GM12878 (cell line): ENCODE measurements at regions not wholly inside any gene's neighbourhood (a gene's known extent, or its start where the extent isn't known, plus 50 kb on each side); places are given as distances from the start of the nearest gene placed in this dataset.

ENCODE experiments used
- CEBPB ChIP-seq, 2 experiments: fragments of 150-350 bp in 1 of 2; IDR thresholded peaks; 2 replicates each; pipeline ENCODE4 v1.6.1; 2012 to 2014; ENCODE audit warnings: low read depth in 2 of 2, low read length in 2 of 2, borderline replicate concordance in 1 of 2, inconsistent platforms in 1 of 2
- EZH2 ChIP-seq: IDR thresholded peaks from 2 replicates; pipeline ENCODE4 v1.6.1; 2012; ENCODE audit warnings: low read depth, mild to moderate bottlenecking, control low read depth, inconsistent platforms, low read length, borderline replicate concordance; ENCODE audit not compliant: control insufficient read depth
- FOXM1 ChIP-seq: IDR thresholded peaks from 2 replicates; pipeline ENCODE4 v1.6.1; 2012; ENCODE audit warnings: low read depth, mild to moderate bottlenecking, inconsistent platforms, low read length, moderate library complexity
- JUNB ChIP-seq: IDR thresholded peaks from 2 replicates; pipeline ENCODE4 v1.6.1; 2016; ENCODE audit warnings: antibody characterized with exemption, mild to moderate bottlenecking
- PML ChIP-seq: IDR thresholded peaks from 2 replicates; pipeline ENCODE4 v1.6.1; 2012; ENCODE audit warnings: low read length, inconsistent platforms
- SRF ChIP-seq, 2 experiments: IDR thresholded peaks; 2 replicates each; pipeline ENCODE4 v1.6.1; 2011; ENCODE audit warnings: low read depth in 2 of 2, low read length in 2 of 2, mild to moderate bottlenecking in 1 of 2, moderate library complexity in 1 of 2
- TF ChIP-seq, protein P1 (sequence below), 3 experiments: IDR thresholded peaks in 2 of 3; conservative IDR thresholded peaks in 1 of 3; 2 replicates each; pipeline ENCODE4 v1.5.1; 2011; ENCODE audit warnings: low read depth in 3 of 3, low read length in 3 of 3, mild to moderate bottlenecking in 3 of 3, control low read depth in 2 of 3, moderate library complexity in 2 of 3, inconsistent platforms in 1 of 3, mixed read lengths in 1 of 3; ENCODE audit not compliant: control insufficient read depth in 2 of 3, insufficient read depth in 1 of 3; ENCODE audit errors: extremely low read depth in 1 of 3
- TF ChIP-seq, protein P2 (sequence below): fragments of 450-650 bp; IDR thresholded peaks from 2 replicates; pipeline ENCODE4 v1.6.1; 2017; ENCODE audit warnings: mild to moderate bottlenecking

DNA sequence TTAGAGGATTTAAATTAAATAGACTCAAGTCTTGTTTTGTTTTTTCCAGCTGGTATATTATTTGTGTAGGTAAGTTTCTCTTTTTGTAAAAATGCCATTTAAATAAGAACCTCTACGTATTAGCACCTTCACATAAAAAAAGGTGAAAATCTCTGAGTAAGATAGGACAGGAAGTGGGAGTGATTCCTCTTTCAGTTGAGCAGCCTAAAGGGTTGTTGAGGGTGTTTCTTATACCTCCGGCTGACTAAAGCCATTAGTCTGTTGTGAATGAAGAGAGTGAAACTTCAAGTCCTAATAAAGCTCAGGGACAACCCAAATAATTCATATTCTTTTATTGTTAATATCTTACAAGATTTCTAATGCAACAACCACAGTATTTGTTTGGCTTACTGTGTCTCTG is 188.7 kb downstream of the CHRM3 start:
- TF ChIP-seq CEBPB (IDR thresholded peaks at IDR 0.05; ENCODE audit: borderline replicate concordance in 1 of 2, low read depth in 2 of 2, low read length in 2 of 2) (no peak), SRF (IDR thresholded peaks at IDR 0.05; ENCODE audit: low read depth in 2 of 2, low read length in 2 of 2) (no peak), EZH2 (no peak), PML (no peak), FOXM1 (no peak), JUNB (no peak)
- TF ChIP-seq, protein P1, sequence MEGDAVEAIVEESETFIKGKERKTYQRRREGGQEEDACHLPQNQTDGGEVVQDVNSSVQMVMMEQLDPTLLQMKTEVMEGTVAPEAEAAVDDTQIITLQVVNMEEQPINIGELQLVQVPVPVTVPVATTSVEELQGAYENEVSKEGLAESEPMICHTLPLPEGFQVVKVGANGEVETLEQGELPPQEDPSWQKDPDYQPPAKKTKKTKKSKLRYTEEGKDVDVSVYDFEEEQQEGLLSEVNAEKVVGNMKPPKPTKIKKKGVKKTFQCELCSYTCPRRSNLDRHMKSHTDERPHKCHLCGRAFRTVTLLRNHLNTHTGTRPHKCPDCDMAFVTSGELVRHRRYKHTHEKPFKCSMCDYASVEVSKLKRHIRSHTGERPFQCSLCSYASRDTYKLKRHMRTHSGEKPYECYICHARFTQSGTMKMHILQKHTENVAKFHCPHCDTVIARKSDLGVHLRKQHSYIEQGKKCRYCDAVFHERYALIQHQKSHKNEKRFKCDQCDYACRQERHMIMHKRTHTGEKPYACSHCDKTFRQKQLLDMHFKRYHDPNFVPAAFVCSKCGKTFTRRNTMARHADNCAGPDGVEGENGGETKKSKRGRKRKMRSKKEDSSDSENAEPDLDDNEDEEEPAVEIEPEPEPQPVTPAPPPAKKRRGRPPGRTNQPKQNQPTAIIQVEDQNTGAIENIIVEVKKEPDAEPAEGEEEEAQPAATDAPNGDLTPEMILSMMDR (IDR thresholded peaks at IDR 0.05 in 2 of 3, conservative IDR thresholded peaks at IDR 0.05 in 1 of 3; ENCODE audit: control insufficient read depth in 2 of 3, extremely low read depth in 1 of 3, insufficient read depth in 1 of 3, low read depth in 3 of 3, low read length in 3 of 3): no peak
- TF ChIP-seq, protein P2, sequence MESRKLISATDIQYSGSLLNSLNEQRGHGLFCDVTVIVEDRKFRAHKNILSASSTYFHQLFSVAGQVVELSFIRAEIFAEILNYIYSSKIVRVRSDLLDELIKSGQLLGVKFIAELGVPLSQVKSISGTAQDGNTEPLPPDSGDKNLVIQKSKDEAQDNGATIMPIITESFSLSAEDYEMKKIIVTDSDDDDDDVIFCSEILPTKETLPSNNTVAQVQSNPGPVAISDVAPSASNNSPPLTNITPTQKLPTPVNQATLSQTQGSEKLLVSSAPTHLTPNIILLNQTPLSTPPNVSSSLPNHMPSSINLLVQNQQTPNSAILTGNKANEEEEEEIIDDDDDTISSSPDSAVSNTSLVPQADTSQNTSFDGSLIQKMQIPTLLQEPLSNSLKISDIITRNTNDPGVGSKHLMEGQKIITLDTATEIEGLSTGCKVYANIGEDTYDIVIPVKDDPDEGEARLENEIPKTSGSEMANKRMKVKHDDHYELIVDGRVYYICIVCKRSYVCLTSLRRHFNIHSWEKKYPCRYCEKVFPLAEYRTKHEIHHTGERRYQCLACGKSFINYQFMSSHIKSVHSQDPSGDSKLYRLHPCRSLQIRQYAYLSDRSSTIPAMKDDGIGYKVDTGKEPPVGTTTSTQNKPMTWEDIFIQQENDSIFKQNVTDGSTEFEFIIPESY: no peak
